ENCODE measurements at regions not wholly inside any gene's neighbourhood (a gene's known extent, or its start where the extent isn't known, plus 50 kb on each side); places are given as distances from the start of the nearest gene placed in this dataset.

GRCh38 chr14:65346895-65347294 lies 65.6 kb upstream of the FUT8 start:
- FAIRE-seq, result no peak

DNA sequence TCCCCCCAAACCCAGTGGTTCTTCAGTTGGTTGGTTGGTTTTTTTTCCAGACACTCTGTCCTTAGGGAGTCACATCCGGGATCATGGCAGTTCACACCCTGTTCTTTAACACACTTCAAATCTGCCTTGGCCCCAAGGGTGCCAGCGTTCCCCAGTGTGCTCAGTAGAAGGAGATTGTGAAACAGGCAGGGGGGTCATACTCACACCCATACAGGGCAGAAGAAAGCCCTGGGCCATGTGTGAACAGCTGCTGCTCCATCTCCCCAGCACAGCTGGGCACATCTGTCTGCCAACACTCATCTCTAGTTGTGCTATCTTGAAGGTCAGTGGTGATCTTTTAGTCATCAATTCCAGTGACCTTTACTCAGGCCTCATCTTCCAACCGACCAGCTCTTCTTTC lies 64.4 kb upstream of the FUT8 start:
- Histone ChIP-seq H4K20me1 (ENCODE audit: control insufficient read depth, extremely low read depth, insufficient read depth, low read length) (no peaks in the 10 kb centered on the region), H2AFZ (ENCODE audit: control insufficient read depth, low read length) (no peak overlapping the region), H3K4me2 (ENCODE audit: control insufficient read depth, extremely low read depth, insufficient read depth, low read depth, low read length) (no peak overlapping the region), H3K79me2 (ENCODE audit: control insufficient read depth, insufficient read depth, low read length) (no peaks in the 10 kb centered on the region), H3K27ac (ENCODE audit: control insufficient read depth, insufficient read depth, low read length) (no peak overlapping the region), H3K36me3 (ENCODE audit: control insufficient read depth in 2 of 2, extremely low read depth in 1 of 2, insufficient read depth in 2 of 2, low read length in 2 of 2) (no peaks in the 10 kb centered on the region), H3K9ac (ENCODE audit: control insufficient read depth, extremely low read depth, insufficient read depth, low read length) (no peak overlapping the region), H3K27me3 (ENCODE audit: control insufficient read depth, extremely low read depth, insufficient read depth, low read length) (no peaks in the 10 kb centered on the region), H3K9me1 (ENCODE audit: control insufficient read depth, extremely low read depth, insufficient read depth, low read length) (no peaks in the 10 kb centered on the region), H3K4me1 (ENCODE audit: control insufficient read depth, extremely low read depth, insufficient read depth, low read length) (peaks cover 4% of the 10 kb centered on the region), H3K4me3 (ENCODE audit: control insufficient read depth in 2 of 3, extremely low read depth in 1 of 3, insufficient read depth in 2 of 3, low read depth in 1 of 3, low read length in 3 of 3) (no peak overlapping the region), H3K9me3 (ENCODE audit: control insufficient read depth, low read depth, low read length) (no peaks in the 10 kb centered on the region)
- DNase-seq (ENCODE audit: low read depth, low spot score) (no peak), FAIRE-seq (no peak)
- TF ChIP-seq CTCF (optimal IDR thresholded peaks at IDR 0.05 in 1 of 3, IDR thresholded peaks at IDR 0.05 in 1 of 3, conservative IDR thresholded peaks at IDR 0.05 in 1 of 3; ENCODE audit: extremely low read depth in 1 of 3, insufficient read depth in 2 of 3, low read length in 3 of 3), result no peak
- no peak for TF ChIP-seq EZH2 (IDR thresholded peaks at IDR 0.05; ENCODE audit: low read length)
- dilution Hi-C loops (cut with MboI; ENCODE audit: extremely low pct_ligation_motif_present, low sequenced_read_pairs), result no loop called here

More at GRCh38 chr14:65346895-65347294, 65.6 kb upstream of the FUT8 start:
- H3K4me3 ChIP-seq (ENCODE audit: control insufficient read depth in 2 of 3, extremely low read depth in 1 of 3, insufficient read depth in 2 of 3, low read depth in 1 of 3, low read length in 3 of 3), result no peak overlapping the region
- no peaks in the 10 kb centered on the region for H3K9me1 ChIP-seq (ENCODE audit: control insufficient read depth, extremely low read depth, insufficient read depth, low read length)
- no peaks in the 10 kb centered on the region for H3K36me3 ChIP-seq (ENCODE audit: control insufficient read depth in 2 of 2, extremely low read depth in 1 of 2, insufficient read depth in 2 of 2, low read length in 2 of 2)
- H3K4me2 ChIP-seq (ENCODE audit: control insufficient read depth, extremely low read depth, insufficient read depth, low read depth, low read length), result no peak overlapping the region
- dilution Hi-C loops (cut with MboI; ENCODE audit: extremely low pct_ligation_motif_present, low sequenced_read_pairs), result no loop called here
- H4K20me1 ChIP-seq (ENCODE audit: control insufficient read depth, extremely low read depth, insufficient read depth, low read length), result no peaks in the 10 kb centered on the region
- no peaks in the 10 kb centered on the region for H3K27me3 ChIP-seq (ENCODE audit: control insufficient read depth, extremely low read depth, insufficient read depth, low read length)
- TF ChIP-seq EZH2 (IDR thresholded peaks at IDR 0.05; ENCODE audit: low read length) (no peak), CTCF (optimal IDR thresholded peaks at IDR 0.05 in 1 of 3, IDR thresholded peaks at IDR 0.05 in 1 of 3, conservative IDR thresholded peaks at IDR 0.05 in 1 of 3; ENCODE audit: extremely low read depth in 1 of 3, insufficient read depth in 2 of 3, low read length in 3 of 3) (no peak)
- no peak overlapping the region for H3K9ac ChIP-seq (ENCODE audit: control insufficient read depth, extremely low read depth, insufficient read depth, low read length)
- no peak for DNase-seq (ENCODE audit: low read depth, low spot score)
- no peak overlapping the region for H2AFZ ChIP-seq (ENCODE audit: control insufficient read depth, low read length)
- H3K27ac ChIP-seq (ENCODE audit: control insufficient read depth, insufficient read depth, low read length), result no peak overlapping the region
- H3K79me2 ChIP-seq (ENCODE audit: control insufficient read depth, insufficient read depth, low read length), result no peaks in the 10 kb centered on the region
- H3K4me1 ChIP-seq (ENCODE audit: control insufficient read depth, extremely low read depth, insufficient read depth, low read length), result no peaks in the 10 kb centered on the region
- no peaks in the 10 kb centered on the region for H3K9me3 ChIP-seq (ENCODE audit: control insufficient read depth, low read depth, low read length)

All from keratinocyte (primary cell).